ENCODE measurements at regions not wholly inside any gene's neighbourhood (a gene's known extent, or its start where the extent isn't known, plus 50 kb on each side); places are given as distances from the start of the nearest gene placed in this dataset.
"Not testable (repeated sequence)": the region's sequence is repeated elsewhere in the genome, so short reads cannot be mapped to it uniquely, and the experiment has no call there.

GRCh38 chr2:121150126-121150525, 134.9 kb downstream of the TFCP2L1 start:
- Histone ChIP-seq H3K36me3 (no peaks in the 10 kb centered on the region), H3K9me3 (replicated peaks) (no peaks in the 10 kb centered on the region), H3K27me3 (no peaks in the 10 kb centered on the region; the same call in 1 of the 2 replicates), H3K4me3 (no peak overlapping the region), H3K27ac (no peak overlapping the region), H3K4me1 (peaks cover 4% of the 10 kb centered on the region; the same call in 1 of the 2 replicates)
- no peak for DNase-seq

DNA sequence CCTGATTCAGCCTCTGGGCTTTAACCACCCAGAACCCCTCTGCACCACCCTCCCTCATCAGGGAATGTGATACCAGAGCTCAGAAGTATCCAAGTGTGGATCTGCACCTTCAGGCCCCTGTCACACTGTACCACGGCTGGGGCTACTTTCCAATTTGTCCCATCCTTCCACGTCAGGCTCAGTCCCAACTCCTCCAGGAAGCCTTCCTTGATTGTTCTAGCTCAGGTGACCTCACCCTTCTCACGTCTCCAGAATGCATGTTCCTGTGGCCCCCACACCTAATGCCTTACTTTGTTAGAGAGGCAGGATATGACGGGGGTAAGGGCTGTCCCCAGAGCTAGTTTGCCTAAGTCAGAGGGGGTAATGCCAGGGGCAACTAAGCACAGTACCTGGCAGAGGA, 134.3 kb downstream of the TFCP2L1 start:
- H3K9me3 ChIP-seq (replicated peaks), result no peaks in the 10 kb centered on the region
- H3K27ac ChIP-seq, result no peak overlapping the region
- no peaks in the 10 kb centered on the region for H3K36me3 ChIP-seq
- peaks cover 4% of the 10 kb centered on the region; the same call in 1 of the 2 replicates for H3K4me1 ChIP-seq
- H3K4me3 ChIP-seq, result no peak overlapping the region
- H3K27me3 ChIP-seq, result no peaks in the 10 kb centered on the region; the same call in 1 of the 2 replicates
- DNase-seq, result no peak

- peak; percentile 47 to 57 for DNase-seq
- Histone ChIP-seq H3K27me3 (no peaks in the 10 kb centered on the region; the same call in 1 of the 2 replicates), H3K9me3 (replicated peaks) (no peaks in the 10 kb centered on the region), H3K27ac (no peak overlapping the region), H3K36me3 (no peaks in the 10 kb centered on the region), H3K4me1 (peaks cover 4% of the 10 kb centered on the region; the same call in 1 of the 2 replicates), H3K4me3 (no peak overlapping the region)
These were observed 133.5 kb downstream of the TFCP2L1 start for GRCh38 chr2:121151311-121152109.

DNA sequence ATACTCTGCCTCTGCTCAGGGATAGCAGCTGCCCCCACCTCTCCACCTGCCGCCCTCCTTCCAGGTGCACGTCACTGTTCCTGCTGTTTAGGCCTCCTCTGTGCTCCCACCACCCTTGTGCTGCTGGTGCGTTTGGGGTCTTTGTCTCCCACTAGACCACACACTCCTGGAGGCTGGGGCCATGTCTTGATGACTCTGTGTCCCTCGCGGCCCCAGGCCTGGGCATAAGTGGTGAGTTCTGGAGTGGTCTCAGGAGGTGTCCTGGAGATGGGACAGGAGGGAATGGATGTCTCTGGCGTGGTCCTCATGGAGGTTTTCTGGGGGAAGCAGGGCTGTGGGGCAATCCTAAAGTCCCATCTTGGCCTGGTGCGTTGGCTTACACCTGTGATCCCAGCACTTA, 132.1 kb downstream of the TFCP2L1 start:
- H3K4me3 ChIP-seq, result no peak overlapping the region
- H3K36me3 ChIP-seq, result no peaks in the 10 kb centered on the region
- no peaks in the 10 kb centered on the region; the same call in 1 of the 2 replicates for H3K9me3 ChIP-seq (replicated peaks)
- H3K27ac ChIP-seq, result no peak overlapping the region
- H3K27me3 ChIP-seq, result no peaks in the 10 kb centered on the region; the same call in 1 of the 2 replicates
- DNase-seq, result no peak
- peaks cover 4% of the 10 kb centered on the region; the same call in 1 of the 2 replicates for H3K4me1 ChIP-seq

DNA sequence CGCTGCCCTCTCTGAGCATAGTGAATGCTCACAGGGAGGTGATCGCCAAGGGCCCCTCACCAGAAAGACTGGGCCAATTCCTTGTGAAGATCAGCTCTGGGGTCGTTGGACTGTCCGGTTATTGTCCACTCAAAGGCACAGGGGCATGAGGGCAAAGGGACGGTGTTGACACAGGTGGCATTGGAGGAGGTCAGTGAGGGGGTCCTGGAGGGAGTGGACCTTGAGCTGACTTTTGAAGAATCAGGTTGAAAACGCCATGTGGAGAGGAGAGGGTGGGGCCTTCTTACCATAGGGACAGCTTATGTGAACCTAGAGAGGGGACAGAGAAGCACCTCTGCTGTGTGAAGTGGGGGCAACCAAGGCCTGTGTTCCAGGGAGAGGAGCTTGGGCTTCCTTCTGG, 131.5 kb downstream of the TFCP2L1 start:
- Histone ChIP-seq H3K27me3 (no peaks in the 10 kb centered on the region; the same call in 1 of the 2 replicates), H3K4me3 (no peak overlapping the region), H3K36me3 (no peaks in the 10 kb centered on the region), H3K27ac (no peak overlapping the region), H3K4me1 (peaks cover 4% of the 10 kb centered on the region; the same call in 1 of the 2 replicates), H3K9me3 (replicated peaks) (no peaks in the 10 kb centered on the region; the same call in 1 of the 2 replicates)
- DNase-seq, result no peak

DNA sequence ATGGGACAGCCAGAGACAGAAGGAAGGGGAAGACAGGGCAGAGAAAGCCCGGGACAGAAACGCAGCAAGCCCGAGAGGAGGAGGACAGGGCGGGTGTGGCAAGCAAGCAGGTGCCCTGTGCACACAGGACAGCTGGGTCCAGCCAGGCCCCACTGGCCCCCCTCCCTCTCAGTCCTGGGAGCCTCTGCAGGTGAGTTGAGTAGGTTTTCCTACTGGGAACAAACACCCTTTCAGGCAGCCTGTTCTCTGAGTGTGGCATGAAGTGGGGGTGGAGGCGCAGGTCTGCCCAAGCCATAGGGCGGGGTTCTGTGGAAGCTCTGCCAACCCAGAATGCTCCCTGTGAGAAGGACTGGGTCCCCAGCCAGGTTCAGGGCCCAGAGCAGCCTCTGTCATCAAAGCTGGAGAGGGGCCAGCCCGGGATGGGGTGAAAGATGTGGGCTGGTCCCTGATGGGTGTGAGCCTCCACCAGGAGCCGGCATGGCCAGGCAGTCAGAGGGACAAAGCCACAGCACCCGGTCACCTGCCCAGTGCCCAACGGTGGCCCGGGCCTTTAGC, 129.4 kb downstream of the TFCP2L1 start:
- H3K4me3 ChIP-seq, result no peak overlapping the region
- no peak overlapping the region for H3K27ac ChIP-seq
- peaks cover 4% of the 10 kb centered on the region; the same call in 1 of the 2 replicates for H3K4me1 ChIP-seq
- no peaks in the 10 kb centered on the region for H3K36me3 ChIP-seq
- no peaks in the 10 kb centered on the region; the same call in 1 of the 2 replicates for H3K27me3 ChIP-seq
- H3K9me3 ChIP-seq (replicated peaks), result no peaks in the 10 kb centered on the region; the same call in 1 of the 2 replicates
- DNase-seq, result no peak

DNA sequence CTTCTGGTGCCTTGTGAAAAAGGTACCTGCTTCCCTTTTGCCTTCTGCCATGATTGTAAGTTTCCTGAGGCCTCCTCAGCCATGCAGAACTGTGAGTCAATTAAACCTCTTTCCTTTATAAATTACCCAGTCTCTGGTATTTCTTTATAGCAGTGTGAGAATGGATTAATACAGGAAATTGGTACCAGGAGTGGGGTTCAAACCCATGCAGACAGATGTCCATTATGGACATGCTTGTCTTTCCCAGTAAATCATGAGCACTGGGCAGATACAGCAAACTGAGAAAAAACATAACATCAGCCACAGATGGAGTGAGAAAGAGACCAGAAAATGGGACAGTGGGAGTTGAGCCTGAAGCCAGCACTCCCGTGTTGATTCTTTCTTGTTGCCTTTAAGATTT, 127.5 kb downstream of the TFCP2L1 start:
- not testable (repeated sequence) for H3K27ac ChIP-seq; DNase-seq; H3K36me3 ChIP-seq; H3K27me3 ChIP-seq; H3K4me3 ChIP-seq; H3K9me3 ChIP-seq (replicated peaks); H3K4me1 ChIP-seq

GRCh38 chr2:121159291-121160071, 125.5 kb downstream of the TFCP2L1 start:
- no peak for DNase-seq
- Histone ChIP-seq H3K4me3 (no peak overlapping the region), H3K36me3 (no peaks in the 10 kb centered on the region), H3K27ac (no peak overlapping the region), H3K27me3 (no peaks in the 10 kb centered on the region), H3K9me3 (replicated peaks) (no peaks in the 10 kb centered on the region; the same call in 1 of the 2 replicates), H3K4me1 (no peaks in the 10 kb centered on the region)

- H3K4me1 ChIP-seq, result no peaks in the 10 kb centered on the region
- H3K9me3 ChIP-seq (replicated peaks), result no peaks in the 10 kb centered on the region; the same call in 1 of the 2 replicates
- no peak overlapping the region for H3K27ac ChIP-seq
- H3K4me3 ChIP-seq, result no peak overlapping the region
- H3K36me3 ChIP-seq, result no peaks in the 10 kb centered on the region
- H3K27me3 ChIP-seq, result no peaks in the 10 kb centered on the region
- no peak for DNase-seq
These were observed 124.6 kb downstream of the TFCP2L1 start for GRCh38 chr2:121160366-121160765.

DNA sequence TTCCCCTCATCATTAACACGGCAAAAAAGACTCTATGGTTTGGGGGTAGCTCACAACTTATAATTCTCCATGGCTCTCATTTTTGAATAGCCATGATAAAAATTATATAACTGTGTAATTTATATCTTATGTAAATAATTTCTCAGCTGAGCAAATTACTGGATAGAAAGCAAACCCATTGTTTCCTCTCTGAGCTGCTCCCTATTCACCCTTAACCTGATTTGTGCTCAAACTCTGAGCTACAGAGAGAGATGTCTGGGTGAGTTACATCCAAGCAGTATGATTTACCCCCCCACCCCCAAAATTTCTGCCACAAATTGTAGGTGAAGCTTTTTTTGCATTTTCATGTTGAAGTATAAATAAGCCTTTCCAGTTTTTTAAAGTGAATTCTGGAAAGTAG, 123.7 kb downstream of the TFCP2L1 start:
- Histone ChIP-seq H3K4me1 (no peaks in the 10 kb centered on the region), H3K36me3 (no peaks in the 10 kb centered on the region), H3K27ac (no peak overlapping the region), H3K27me3 (no peaks in the 10 kb centered on the region), H3K9me3 (replicated peaks) (no peaks in the 10 kb centered on the region; the same call in 1 of the 2 replicates), H3K4me3 (no peak overlapping the region)
- no peak for DNase-seq

DNA sequence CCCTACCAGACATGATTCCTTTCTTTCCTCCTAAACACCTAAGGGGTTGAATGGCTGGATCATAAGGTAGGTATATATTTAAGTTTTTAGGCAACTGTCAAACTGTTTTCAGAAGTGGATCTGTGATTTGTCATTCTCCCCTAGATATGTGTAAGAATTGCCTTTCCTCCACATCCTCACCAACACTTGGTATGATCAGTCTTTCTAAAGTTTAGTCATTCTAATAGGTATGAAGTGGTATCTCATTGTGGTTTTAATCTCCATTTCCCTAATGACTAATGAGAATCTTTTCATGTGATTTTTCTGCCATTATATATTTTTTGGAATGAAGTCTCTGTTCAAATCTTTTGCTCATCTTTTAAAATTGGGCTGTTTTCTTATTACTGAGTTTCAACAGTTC, 122.1 kb downstream of the TFCP2L1 start:
- no peak overlapping the region for H3K27ac ChIP-seq
- H3K4me3 ChIP-seq, result no peak overlapping the region
- no peaks in the 10 kb centered on the region; the same call in 1 of the 2 replicates for H3K9me3 ChIP-seq (replicated peaks)
- no peaks in the 10 kb centered on the region for H3K36me3 ChIP-seq
- H3K4me1 ChIP-seq, result no peaks in the 10 kb centered on the region
- no peak for DNase-seq
- H3K27me3 ChIP-seq, result no peaks in the 10 kb centered on the region

- no peak for DNase-seq
- H3K36me3 ChIP-seq, result no peaks in the 10 kb centered on the region
- H3K27ac ChIP-seq, result no peak overlapping the region
- no peaks in the 10 kb centered on the region for H3K9me3 ChIP-seq (replicated peaks)
- no peak overlapping the region for H3K4me3 ChIP-seq
- H3K4me1 ChIP-seq, result no peaks in the 10 kb centered on the region
- no peaks in the 10 kb centered on the region for H3K27me3 ChIP-seq
These were observed 121.0 kb downstream of the TFCP2L1 start for GRCh38 chr2:121164042-121164441.

DNA sequence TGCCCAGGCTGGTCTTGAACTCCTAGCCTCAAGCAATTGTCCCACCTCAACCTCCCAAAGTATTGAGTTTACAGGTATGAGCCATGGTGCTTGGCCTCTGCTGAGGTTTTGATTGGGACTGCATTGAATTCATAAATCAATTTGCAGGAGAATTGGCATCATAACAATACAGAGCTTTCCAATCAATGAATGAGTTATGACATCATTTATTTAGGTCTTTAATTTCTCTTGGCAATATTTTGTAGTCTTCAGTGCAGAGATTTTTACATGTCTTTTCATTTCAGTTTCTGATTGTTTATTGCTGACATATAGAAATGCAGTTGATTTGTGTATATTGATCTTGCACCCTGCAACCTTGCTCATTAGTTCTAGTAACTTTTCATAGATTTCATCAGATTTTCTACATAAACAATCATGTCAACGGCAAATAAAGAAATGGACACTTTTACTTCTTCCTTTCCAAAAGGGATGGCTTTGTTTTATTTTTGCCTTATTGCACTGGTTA, 119.9 kb downstream of the TFCP2L1 start:
- no peaks in the 10 kb centered on the region for H3K27me3 ChIP-seq
- H3K9me3 ChIP-seq (replicated peaks), result no peaks in the 10 kb centered on the region
- no peaks in the 10 kb centered on the region for H3K36me3 ChIP-seq
- no peak for DNase-seq
- H3K4me3 ChIP-seq, result no peak overlapping the region
- no peak overlapping the region for H3K27ac ChIP-seq
- no peaks in the 10 kb centered on the region for H3K4me1 ChIP-seq

Data from SJCRH30 (cell line).